Liver (tissue), 8 donors: ENCODE measurements at regions not wholly inside any gene's neighbourhood (a gene's known extent, or its start where the extent isn't known, plus 50 kb on each side); places are given as distances from the start of the nearest gene placed in this dataset.

ENCODE experiments used
- DNase-seq: peaks from one replicate; pipeline ENCODE4 v3.0.0-alpha.2; 2017; ENCODE audit warnings: low spot score
- H3K27ac ChIP-seq, 2 donors: one replicate each; pipeline ENCODE4 v1.7.0; 2013; ENCODE audit warnings: inconsistent platforms in 2 of 2, low read length in 2 of 2, control low read depth in 1 of 2, low read depth in 1 of 2, mild to moderate bottlenecking in 1 of 2
- H3K27me3 ChIP-seq, 4 donors: one replicate each; pipeline versions ENCODE4 v1.6.1 to v1.7.0; 2013; ENCODE audit warnings: low read length in 3 of 4, inconsistent platforms in 1 of 4, mild to moderate bottlenecking in 1 of 4, moderate library complexity in 1 of 4; ENCODE audit not compliant: control insufficient read depth in 4 of 4, insufficient read depth in 4 of 4
- H3K36me3 ChIP-seq, 4 donors: one replicate each; pipeline versions ENCODE4 v1.6.1 to v1.7.0; 2013; ENCODE audit warnings: low read length in 3 of 4, mild to moderate bottlenecking in 3 of 4, low read depth in 1 of 4, moderate library complexity in 1 of 4; ENCODE audit not compliant: control insufficient read depth in 4 of 4, insufficient read depth in 3 of 4
- H3K4me1 ChIP-seq, 4 donors: one replicate each; pipeline versions ENCODE4 v1.6.1 to v1.7.0; 2013; ENCODE audit warnings: low read length in 3 of 4, mild to moderate bottlenecking in 3 of 4, moderate library complexity in 1 of 4; ENCODE audit not compliant: control insufficient read depth in 4 of 4, insufficient read depth in 4 of 4
- H3K4me3 ChIP-seq, 3 donors: one replicate each; pipeline versions ENCODE4 v1.6.1 to v1.7.0; 2013; ENCODE audit warnings: low read length in 3 of 3, control low read depth in 1 of 3, low read depth in 1 of 3, mild to moderate bottlenecking in 1 of 3
- H3K9ac ChIP-seq, 2 donors: one replicate each; pipeline ENCODE4 v1.7.0; 2013; ENCODE audit warnings: low read length in 2 of 2, mild to moderate bottlenecking in 2 of 2, moderate library complexity in 2 of 2, control low read depth in 1 of 2, low read depth in 1 of 2
- H3K9me3 ChIP-seq, 4 donors: one replicate each; pipeline versions ENCODE4 v1.6.1 to v1.7.0; 2013; ENCODE audit warnings: low read length in 3 of 4; ENCODE audit not compliant: control insufficient read depth in 4 of 4
- FOXA1 ChIP-seq: IDR thresholded peaks from 2 replicates; pipeline ENCODE4 v1.6.1; 2016; ENCODE audit warnings: antibody characterized with exemption
- FOXA2 ChIP-seq: IDR thresholded peaks from 2 replicates; pipeline ENCODE4 v1.6.1; 2016; ENCODE audit warnings: antibody characterized with exemption
- HNF4A ChIP-seq, 2 donors: conservative IDR thresholded peaks; 2 replicates each; pipeline ENCODE4 v1.6.1; 2016; ENCODE audit warnings: antibody characterized with exemption in 2 of 2, mild to moderate bottlenecking in 2 of 2
- HNF4G ChIP-seq: IDR thresholded peaks from 2 replicates; pipeline ENCODE4 v1.6.1; 2016; ENCODE audit warnings: antibody characterized with exemption
- NR2F2 ChIP-seq: IDR thresholded peaks from 2 replicates; pipeline ENCODE4 v1.6.1; 2016; ENCODE audit warnings: antibody characterized with exemption
- RAD21 ChIP-seq, 2 donors: IDR thresholded peaks; 2 replicates each; pipeline ENCODE4 v1.6.1; 2016; ENCODE audit warnings: antibody characterized with exemption in 2 of 2, mild to moderate bottlenecking in 2 of 2
- SP1 ChIP-seq: IDR thresholded peaks from 2 replicates; pipeline ENCODE4 v1.6.1; 2018; ENCODE audit warnings: antibody characterized with exemption, mild to moderate bottlenecking
- TAF1 ChIP-seq: conservative IDR thresholded peaks from 2 replicates; pipeline ENCODE4 v1.6.1; 2016; ENCODE audit warnings: antibody characterized with exemption, mild to moderate bottlenecking
- YY1 ChIP-seq: IDR thresholded peaks from 2 replicates; pipeline ENCODE4 v1.6.1; 2016; ENCODE audit warnings: antibody characterized with exemption, mild to moderate bottlenecking
- WGBS: extraction: QIAGEN DNeasy Blood & Tissue Kit; methylation state at CpG from one replicate; pipeline ENCODE4 v1.1.7; 2013; 5-methylcytosine and 5-hydroxymethylcytosine counted together
- TF ChIP-seq, protein P1 (sequence below): IDR thresholded peaks from 2 replicates; pipeline ENCODE4 v1.6.1; 2016; ENCODE audit warnings: antibody characterized with exemption
- TF ChIP-seq, protein P2 (sequence below): IDR thresholded peaks from 2 replicates; pipeline ENCODE4 v1.6.1; 2016; ENCODE audit warnings: antibody characterized with exemption
- TF ChIP-seq, protein P3 (sequence below): IDR thresholded peaks from 2 replicates; pipeline ENCODE4 v1.6.1; 2016; ENCODE audit warnings: antibody characterized with exemption
- TF ChIP-seq, protein P4 (sequence below): fragments of 150-350 bp; IDR thresholded peaks from 2 replicates; pipeline ENCODE4 v1.5.1; 2017; ENCODE audit warnings: improper control_type of control experiment, low read depth, low read length; ENCODE audit not compliant: missing input control
- TF ChIP-seq, protein P5 (sequence below): IDR thresholded peaks from 2 replicates; pipeline ENCODE4 v1.6.1; 2016; ENCODE audit warnings: antibody characterized with exemption, mild to moderate bottlenecking
- donor health status: healthy.
- donor health status: healthy.
- donor health status: healthy.
- donor health status: healthy.
- donor health status: healthy.

DNA sequence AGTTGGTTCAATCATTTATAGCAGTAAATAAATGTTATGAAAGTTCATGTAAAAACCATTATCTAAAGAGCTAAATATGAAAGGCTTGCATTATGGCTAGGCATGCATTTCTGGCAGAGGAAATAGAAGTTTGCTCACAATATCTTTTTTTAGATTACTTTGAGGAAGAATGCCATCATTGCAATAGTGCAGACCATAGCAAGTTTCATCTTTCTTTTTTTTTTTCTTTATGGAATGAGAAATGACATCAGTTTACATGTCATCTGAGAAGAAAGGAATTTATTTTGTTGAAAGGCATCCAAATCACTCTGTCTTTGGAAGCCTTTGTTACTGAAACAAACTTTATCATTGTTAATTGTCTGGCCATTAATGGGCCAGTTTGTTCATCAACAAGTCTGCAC lies 74.5 kb upstream of the NCKAP5 start (continued):
- TF ChIP-seq, protein P1, sequence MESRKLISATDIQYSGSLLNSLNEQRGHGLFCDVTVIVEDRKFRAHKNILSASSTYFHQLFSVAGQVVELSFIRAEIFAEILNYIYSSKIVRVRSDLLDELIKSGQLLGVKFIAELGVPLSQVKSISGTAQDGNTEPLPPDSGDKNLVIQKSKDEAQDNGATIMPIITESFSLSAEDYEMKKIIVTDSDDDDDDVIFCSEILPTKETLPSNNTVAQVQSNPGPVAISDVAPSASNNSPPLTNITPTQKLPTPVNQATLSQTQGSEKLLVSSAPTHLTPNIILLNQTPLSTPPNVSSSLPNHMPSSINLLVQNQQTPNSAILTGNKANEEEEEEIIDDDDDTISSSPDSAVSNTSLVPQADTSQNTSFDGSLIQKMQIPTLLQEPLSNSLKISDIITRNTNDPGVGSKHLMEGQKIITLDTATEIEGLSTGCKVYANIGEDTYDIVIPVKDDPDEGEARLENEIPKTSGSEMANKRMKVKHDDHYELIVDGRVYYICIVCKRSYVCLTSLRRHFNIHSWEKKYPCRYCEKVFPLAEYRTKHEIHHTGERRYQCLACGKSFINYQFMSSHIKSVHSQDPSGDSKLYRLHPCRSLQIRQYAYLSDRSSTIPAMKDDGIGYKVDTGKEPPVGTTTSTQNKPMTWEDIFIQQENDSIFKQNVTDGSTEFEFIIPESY = no peak
- TF ChIP-seq SP1 = no peak
- TF ChIP-seq TAF1 = no peak

DNA sequence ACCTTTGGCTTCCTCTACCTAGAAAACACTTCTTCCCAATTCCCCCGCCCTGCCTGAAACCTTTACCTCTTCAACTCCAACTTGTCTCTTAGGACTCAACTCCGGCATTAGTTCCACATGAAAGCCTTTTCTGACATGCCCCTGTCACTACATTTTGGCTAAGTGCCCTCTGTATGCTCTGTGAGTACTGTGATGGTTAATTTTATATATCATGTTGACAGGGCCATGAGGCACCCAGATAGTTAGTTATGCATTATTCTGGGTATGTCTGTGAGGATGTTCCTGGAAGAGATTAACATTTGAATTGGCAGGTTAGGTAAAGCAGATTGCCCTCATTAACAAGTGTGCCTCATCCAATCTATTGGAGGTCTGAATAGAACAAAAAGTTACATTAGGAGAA lies 75.6 kb upstream of the NCKAP5 start:
- WGBS = 95% methylated on average over 2 of the region's 2 CpGs
- H3K9ac ChIP-seq = no peak overlapping the region
- no peak for DNase-seq
- peaks cover 0 to 4% (median 0%) of the 10 kb centered on the region in 4 donors for H3K4me1 ChIP-seq
- H3K36me3 ChIP-seq = no peaks in the 10 kb centered on the region
- TF ChIP-seq HNF4G = no peak
- TF ChIP-seq HNF4A (conservative IDR thresholded peaks at IDR 0.05) = no peak
- TF ChIP-seq SP1 = no peak
- no peak for TF ChIP-seq FOXA2
- TF ChIP-seq RAD21 (IDR thresholded peaks at IDR 0.05) = no peak
- TF ChIP-seq, protein P1 = no peak
- TF ChIP-seq, protein P2, sequence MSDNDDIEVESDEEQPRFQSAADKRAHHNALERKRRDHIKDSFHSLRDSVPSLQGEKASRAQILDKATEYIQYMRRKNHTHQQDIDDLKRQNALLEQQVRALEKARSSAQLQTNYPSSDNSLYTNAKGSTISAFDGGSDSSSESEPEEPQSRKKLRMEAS = no peak
- no peak for TF ChIP-seq NR2F2
- TF ChIP-seq, protein P3, sequence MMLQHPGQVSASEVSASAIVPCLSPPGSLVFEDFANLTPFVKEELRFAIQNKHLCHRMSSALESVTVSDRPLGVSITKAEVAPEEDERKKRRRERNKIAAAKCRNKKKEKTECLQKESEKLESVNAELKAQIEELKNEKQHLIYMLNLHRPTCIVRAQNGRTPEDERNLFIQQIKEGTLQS = no peak
- TF ChIP-seq, protein P4, sequence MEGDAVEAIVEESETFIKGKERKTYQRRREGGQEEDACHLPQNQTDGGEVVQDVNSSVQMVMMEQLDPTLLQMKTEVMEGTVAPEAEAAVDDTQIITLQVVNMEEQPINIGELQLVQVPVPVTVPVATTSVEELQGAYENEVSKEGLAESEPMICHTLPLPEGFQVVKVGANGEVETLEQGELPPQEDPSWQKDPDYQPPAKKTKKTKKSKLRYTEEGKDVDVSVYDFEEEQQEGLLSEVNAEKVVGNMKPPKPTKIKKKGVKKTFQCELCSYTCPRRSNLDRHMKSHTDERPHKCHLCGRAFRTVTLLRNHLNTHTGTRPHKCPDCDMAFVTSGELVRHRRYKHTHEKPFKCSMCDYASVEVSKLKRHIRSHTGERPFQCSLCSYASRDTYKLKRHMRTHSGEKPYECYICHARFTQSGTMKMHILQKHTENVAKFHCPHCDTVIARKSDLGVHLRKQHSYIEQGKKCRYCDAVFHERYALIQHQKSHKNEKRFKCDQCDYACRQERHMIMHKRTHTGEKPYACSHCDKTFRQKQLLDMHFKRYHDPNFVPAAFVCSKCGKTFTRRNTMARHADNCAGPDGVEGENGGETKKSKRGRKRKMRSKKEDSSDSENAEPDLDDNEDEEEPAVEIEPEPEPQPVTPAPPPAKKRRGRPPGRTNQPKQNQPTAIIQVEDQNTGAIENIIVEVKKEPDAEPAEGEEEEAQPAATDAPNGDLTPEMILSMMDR = no peak
- TF ChIP-seq TAF1 = no peak
- TF ChIP-seq FOXA1 = no peak
- TF ChIP-seq, protein P5, sequence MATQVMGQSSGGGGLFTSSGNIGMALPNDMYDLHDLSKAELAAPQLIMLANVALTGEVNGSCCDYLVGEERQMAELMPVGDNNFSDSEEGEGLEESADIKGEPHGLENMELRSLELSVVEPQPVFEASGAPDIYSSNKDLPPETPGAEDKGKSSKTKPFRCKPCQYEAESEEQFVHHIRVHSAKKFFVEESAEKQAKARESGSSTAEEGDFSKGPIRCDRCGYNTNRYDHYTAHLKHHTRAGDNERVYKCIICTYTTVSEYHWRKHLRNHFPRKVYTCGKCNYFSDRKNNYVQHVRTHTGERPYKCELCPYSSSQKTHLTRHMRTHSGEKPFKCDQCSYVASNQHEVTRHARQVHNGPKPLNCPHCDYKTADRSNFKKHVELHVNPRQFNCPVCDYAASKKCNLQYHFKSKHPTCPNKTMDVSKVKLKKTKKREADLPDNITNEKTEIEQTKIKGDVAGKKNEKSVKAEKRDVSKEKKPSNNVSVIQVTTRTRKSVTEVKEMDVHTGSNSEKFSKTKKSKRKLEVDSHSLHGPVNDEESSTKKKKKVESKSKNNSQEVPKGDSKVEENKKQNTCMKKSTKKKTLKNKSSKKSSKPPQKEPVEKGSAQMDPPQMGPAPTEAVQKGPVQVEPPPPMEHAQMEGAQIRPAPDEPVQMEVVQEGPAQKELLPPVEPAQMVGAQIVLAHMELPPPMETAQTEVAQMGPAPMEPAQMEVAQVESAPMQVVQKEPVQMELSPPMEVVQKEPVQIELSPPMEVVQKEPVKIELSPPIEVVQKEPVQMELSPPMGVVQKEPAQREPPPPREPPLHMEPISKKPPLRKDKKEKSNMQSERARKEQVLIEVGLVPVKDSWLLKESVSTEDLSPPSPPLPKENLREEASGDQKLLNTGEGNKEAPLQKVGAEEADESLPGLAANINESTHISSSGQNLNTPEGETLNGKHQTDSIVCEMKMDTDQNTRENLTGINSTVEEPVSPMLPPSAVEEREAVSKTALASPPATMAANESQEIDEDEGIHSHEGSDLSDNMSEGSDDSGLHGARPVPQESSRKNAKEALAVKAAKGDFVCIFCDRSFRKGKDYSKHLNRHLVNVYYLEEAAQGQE = no peak
- TF ChIP-seq YY1 = no peak
- H3K9me3 ChIP-seq = no peaks in the 10 kb centered on the region
- H3K4me3 ChIP-seq = no peak overlapping the region
- H3K27me3 ChIP-seq = no peaks in the 10 kb centered on the region
- H3K27ac ChIP-seq = no peak overlapping the region
